ENCODE measurements at regions not wholly inside any gene's neighbourhood (a gene's known extent, or its start where the extent isn't known, plus 50 kb on each side); places are given as distances from the start of the nearest gene placed in this dataset.

DNA sequence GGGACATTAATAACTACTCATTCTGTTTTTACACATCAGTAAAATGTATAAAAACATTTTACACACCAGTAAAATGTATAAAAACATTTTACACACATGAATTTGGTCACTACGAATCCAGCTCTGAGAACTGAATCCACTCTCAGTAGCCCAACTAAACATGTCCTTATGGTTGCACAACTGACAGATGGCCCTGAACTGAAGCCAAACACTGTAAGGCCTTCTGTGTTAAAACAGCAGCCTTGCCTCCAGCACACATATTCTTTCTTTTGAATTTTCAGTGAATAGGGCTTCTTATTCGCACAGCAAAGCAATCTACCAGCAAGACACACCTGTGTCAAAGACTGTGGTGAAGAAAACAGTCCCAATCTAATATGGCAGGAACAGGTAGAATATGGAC is 169.9 kb upstream of the FMR1 start:
- TF ChIP-seq CTCF (IDR thresholded peaks at IDR 0.05; ENCODE audit: low read depth, low read length): no peak
- no peak for TF ChIP-seq POLR2A (IDR thresholded peaks at IDR 0.05; ENCODE audit: extremely low read depth, insufficient read length)
- TF ChIP-seq, protein P1, sequence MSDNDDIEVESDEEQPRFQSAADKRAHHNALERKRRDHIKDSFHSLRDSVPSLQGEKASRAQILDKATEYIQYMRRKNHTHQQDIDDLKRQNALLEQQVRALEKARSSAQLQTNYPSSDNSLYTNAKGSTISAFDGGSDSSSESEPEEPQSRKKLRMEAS (IDR thresholded peaks at IDR 0.05; ENCODE audit: low read depth, low read length): no peak

Data from NB4 (cell line).